MM.1S (cell line): ENCODE measurements at regions not wholly inside any gene's neighbourhood (a gene's known extent, or its start where the extent isn't known, plus 50 kb on each side); places are given as distances from the start of the nearest gene placed in this dataset.

Source experiments
- DNase-seq: peaks from one replicate; pipeline ENCODE4 v3.0.0-alpha.2; 2015
- H2AFZ ChIP-seq: fragments of 300-600 bp; sonication (generic); 2 replicates; pipeline ENCODE4 v1.6.0; 2016; ENCODE audit warnings: antibody characterized with exemption, low read length
- H3F3A ChIP-seq: fragments of 300-600 bp; sonication (generic); 2 replicates; pipeline ENCODE4 v1.6.1; 2016; ENCODE audit warnings: mild to moderate bottlenecking, antibody characterized with exemption, low read length, moderate library complexity, mixed read lengths; ENCODE audit not compliant: insufficient read depth
- H3K27ac ChIP-seq: fragments of 300-600 bp; sonication (generic); 2 replicates; pipeline ENCODE4 v1.5.1; 2016; ENCODE audit warnings: mild to moderate bottlenecking, low read length
- H3K27me3 ChIP-seq: fragments of 300-600 bp; sonication (generic); replicated peaks from 2 replicates; pipeline ENCODE4 v1.6.0; 2016; ENCODE audit warnings: low read length; ENCODE audit not compliant: insufficient read depth
- H3K36me3 ChIP-seq: fragments of 300-600 bp; sonication (generic); replicated peaks from 2 replicates; pipeline ENCODE4 v1.6.1; 2016; ENCODE audit warnings: mild to moderate bottlenecking, low read length, mixed read lengths; ENCODE audit not compliant: insufficient read depth
- H3K4me1 ChIP-seq: fragments of 300-600 bp; sonication (generic); 2 replicates; pipeline ENCODE4 v1.6.1; 2016; ENCODE audit warnings: low read length, mixed read lengths
- H3K4me2 ChIP-seq: fragments of 300-600 bp; sonication (generic); 2 replicates; pipeline ENCODE4 v1.6.0; 2016; ENCODE audit warnings: low read depth, low read length
- H3K4me3 ChIP-seq: fragments of 300-600 bp; sonication (generic); 2 replicates; pipeline ENCODE4 v1.5.1; 2016; ENCODE audit warnings: low read length, mixed read lengths
- H3K79me2 ChIP-seq: fragments of 300-600 bp; sonication (generic); 2 replicates; pipeline ENCODE4 v1.6.1; 2016; ENCODE audit warnings: mixed run types, low read length, mixed read lengths
- H3K9ac ChIP-seq: fragments of 300-600 bp; sonication (generic); 2 replicates; pipeline ENCODE4 v1.6.1; 2016; ENCODE audit warnings: low read length, mixed read lengths
- H3K9me2 ChIP-seq: fragments of 300-600 bp; sonication (generic); replicated peaks from 2 replicates; pipeline ENCODE4 v1.6.1; 2016; ENCODE audit warnings: mild to moderate bottlenecking, low read length, mixed read lengths; ENCODE audit not compliant: insufficient read depth
- H3K9me3 ChIP-seq: fragments of 300-600 bp; sonication (generic); replicated peaks from 2 replicates; pipeline ENCODE4 v1.6.1; 2016; ENCODE audit warnings: mild to moderate bottlenecking, low read length, mixed read lengths; ENCODE audit not compliant: insufficient read depth
- H4K20me1 ChIP-seq: fragments of 300-600 bp; sonication (generic); 2 replicates; pipeline ENCODE4 v1.6.1; 2016; ENCODE audit warnings: mild to moderate bottlenecking, low read length, moderate library complexity, mixed read lengths; ENCODE audit not compliant: insufficient read depth
- EZH2 ChIP-seq: fragments of 300-600 bp; sonication (generic); optimal IDR thresholded peaks from 2 replicates; pipeline ENCODE3; 2017; ENCODE audit warnings: low read depth, mild to moderate bottlenecking, antibody characterized with exemption, low read length, mixed read lengths
- EZH2phosphoT487 ChIP-seq: fragments of 300-600 bp; sonication (generic); IDR thresholded peaks from 2 replicates; pipeline ENCODE4 v1.6.1; 2018; ENCODE audit warnings: antibody characterized with exemption, low read length
- TF ChIP-seq, protein P1 (sequence below): fragments of 300-600 bp; sonication (generic); IDR thresholded peaks from 2 replicates; pipeline ENCODE4 v1.5.1; 2016; ENCODE audit warnings: antibody characterized with exemption, low read length, mixed read lengths

DNA sequence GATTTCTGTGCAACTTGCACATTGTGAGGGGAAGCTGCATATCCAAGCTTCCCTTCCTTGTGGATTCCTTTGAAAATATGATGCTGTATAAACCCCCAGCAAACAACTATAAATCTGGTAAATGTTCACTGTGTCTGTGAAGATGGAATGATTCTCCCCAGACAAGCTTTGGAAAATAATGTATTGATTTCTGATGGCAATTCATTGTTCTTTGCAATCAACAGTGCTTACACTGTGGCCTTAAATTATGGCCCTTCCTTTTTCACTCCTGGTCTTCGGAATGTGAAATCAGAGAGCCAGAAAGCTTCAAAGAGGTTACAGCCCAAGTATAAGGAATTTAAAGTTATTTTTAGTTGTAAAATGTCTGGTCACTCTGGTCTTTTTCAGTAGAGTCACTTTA, 308.8 kb downstream of the CBLN4 start:
- H3K4me1 ChIP-seq = no peaks in the 10 kb centered on the region
- H3K9me2 ChIP-seq = no peaks in the 10 kb centered on the region
- no peaks in the 10 kb centered on the region for H4K20me1 ChIP-seq
- H3K4me2 ChIP-seq = no peak overlapping the region
- H3K79me2 ChIP-seq = no peaks in the 10 kb centered on the region
- no peaks in the 10 kb centered on the region for H3K27me3 ChIP-seq
- no peaks in the 10 kb centered on the region for H3K9me3 ChIP-seq
- H3K4me3 ChIP-seq = no peak overlapping the region
- no peak overlapping the region for H3K27ac ChIP-seq
- no peak for DNase-seq
- no peak overlapping the region for H3K9ac ChIP-seq
- no peaks in the 10 kb centered on the region for H3K36me3 ChIP-seq
- no peak overlapping the region for H2AFZ ChIP-seq
- no peaks in the 10 kb centered on the region for H3F3A ChIP-seq
- TF ChIP-seq, protein P1, sequence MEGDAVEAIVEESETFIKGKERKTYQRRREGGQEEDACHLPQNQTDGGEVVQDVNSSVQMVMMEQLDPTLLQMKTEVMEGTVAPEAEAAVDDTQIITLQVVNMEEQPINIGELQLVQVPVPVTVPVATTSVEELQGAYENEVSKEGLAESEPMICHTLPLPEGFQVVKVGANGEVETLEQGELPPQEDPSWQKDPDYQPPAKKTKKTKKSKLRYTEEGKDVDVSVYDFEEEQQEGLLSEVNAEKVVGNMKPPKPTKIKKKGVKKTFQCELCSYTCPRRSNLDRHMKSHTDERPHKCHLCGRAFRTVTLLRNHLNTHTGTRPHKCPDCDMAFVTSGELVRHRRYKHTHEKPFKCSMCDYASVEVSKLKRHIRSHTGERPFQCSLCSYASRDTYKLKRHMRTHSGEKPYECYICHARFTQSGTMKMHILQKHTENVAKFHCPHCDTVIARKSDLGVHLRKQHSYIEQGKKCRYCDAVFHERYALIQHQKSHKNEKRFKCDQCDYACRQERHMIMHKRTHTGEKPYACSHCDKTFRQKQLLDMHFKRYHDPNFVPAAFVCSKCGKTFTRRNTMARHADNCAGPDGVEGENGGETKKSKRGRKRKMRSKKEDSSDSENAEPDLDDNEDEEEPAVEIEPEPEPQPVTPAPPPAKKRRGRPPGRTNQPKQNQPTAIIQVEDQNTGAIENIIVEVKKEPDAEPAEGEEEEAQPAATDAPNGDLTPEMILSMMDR = no peak
- no peak for TF ChIP-seq EZH2phosphoT487
- no peak for TF ChIP-seq EZH2

DNA sequence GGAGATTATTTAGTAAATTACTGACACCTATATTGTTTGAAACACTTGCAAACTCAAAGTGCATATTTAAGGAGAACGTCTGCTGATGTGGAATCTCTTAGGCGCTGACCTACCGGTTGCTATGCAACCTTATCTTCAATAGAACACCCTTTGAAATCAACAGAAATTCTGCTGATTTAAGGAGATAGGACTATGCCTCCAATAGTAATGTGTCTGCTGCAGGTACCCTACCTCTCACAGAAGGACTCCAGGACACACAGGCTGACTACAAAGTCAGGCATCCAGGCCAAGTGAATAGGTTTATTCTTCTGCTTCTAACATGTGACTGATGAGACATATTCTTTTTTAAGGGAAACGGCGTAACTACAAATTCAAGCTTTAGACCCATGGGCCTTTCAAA, 311.7 kb downstream of the CBLN4 start:
- DNase-seq = no peak
- Histone ChIP-seq H4K20me1 (no peaks in the 10 kb centered on the region), H3K4me1 (no peaks in the 10 kb centered on the region), H3K79me2 (no peaks in the 10 kb centered on the region), H3K27ac (no peak overlapping the region), H2AFZ (no peak overlapping the region), H3K4me2 (no peak overlapping the region), H3K9me2 (no peaks in the 10 kb centered on the region), H3K4me3 (no peak overlapping the region), H3K36me3 (no peaks in the 10 kb centered on the region), H3K9ac (no peak overlapping the region), H3K9me3 (no peaks in the 10 kb centered on the region), H3K27me3 (no peaks in the 10 kb centered on the region), H3F3A (no peaks in the 10 kb centered on the region)
- TF ChIP-seq, protein P1 = no peak
- TF ChIP-seq EZH2phosphoT487 (no peak), EZH2 (no peak)

DNA sequence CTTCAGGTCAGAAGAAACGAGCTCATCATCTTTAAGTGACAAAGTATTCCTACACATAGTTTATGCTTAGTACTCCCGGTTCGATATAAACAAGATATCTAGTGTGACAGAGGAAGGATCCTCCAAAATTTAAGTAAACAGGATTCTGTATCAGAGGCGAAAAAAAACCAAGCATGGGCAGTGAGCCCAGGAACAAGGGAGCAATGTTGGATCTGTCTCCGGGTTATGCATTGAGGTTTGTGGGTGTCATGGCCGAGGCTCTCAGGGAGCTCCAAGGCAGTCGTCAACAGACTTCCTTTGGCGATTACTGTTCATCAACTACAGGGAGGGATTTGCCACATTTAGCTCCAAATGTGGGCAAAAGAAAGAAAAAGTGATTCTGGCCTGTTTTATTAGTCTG, 319.5 kb downstream of the CBLN4 start:
- Histone ChIP-seq H3K4me2 (no peak overlapping the region), H3K4me3 (no peak overlapping the region), H3K9me2 (no peaks in the 10 kb centered on the region), H4K20me1 (no peaks in the 10 kb centered on the region), H3K27me3 (no peaks in the 10 kb centered on the region), H2AFZ (no peak overlapping the region), H3K4me1 (no peaks in the 10 kb centered on the region), H3K36me3 (no peaks in the 10 kb centered on the region), H3K9ac (no peak overlapping the region), H3K27ac (no peak overlapping the region), H3K9me3 (no peaks in the 10 kb centered on the region), H3F3A (no peaks in the 10 kb centered on the region), H3K79me2 (no peaks in the 10 kb centered on the region)
- no peak for DNase-seq
- no peak for TF ChIP-seq EZH2phosphoT487

DNA sequence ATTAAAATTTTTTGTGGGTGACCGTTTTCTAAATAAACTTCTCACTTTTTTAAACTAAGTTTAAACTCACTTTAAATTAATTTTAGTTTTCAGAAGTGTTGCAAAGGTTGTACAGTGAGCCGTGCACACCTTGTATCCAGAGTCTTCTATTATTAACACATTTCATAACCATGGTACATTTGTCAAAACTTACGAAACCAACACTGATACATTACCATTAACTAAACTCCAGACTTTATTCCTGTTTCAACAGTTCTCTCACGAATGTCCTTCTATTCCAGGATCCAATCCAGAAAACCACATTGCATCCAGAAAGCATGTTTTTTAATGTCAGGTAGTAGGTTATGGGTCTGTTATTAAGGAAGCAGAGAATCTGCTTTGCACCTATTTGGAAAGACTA, 319.9 kb downstream of the CBLN4 start:
- Histone ChIP-seq H3K9ac (no peak overlapping the region), H3K4me1 (no peaks in the 10 kb centered on the region), H3K79me2 (no peaks in the 10 kb centered on the region), H3K4me3 (no peak overlapping the region), H3K36me3 (no peaks in the 10 kb centered on the region), H3K27me3 (no peaks in the 10 kb centered on the region), H3K27ac (no peak overlapping the region), H3K4me2 (no peak overlapping the region), H4K20me1 (no peaks in the 10 kb centered on the region), H2AFZ (no peak overlapping the region), H3F3A (no peaks in the 10 kb centered on the region), H3K9me3 (no peaks in the 10 kb centered on the region), H3K9me2 (no peaks in the 10 kb centered on the region)
- no peak for TF ChIP-seq EZH2phosphoT487
- TF ChIP-seq, protein P1 = no peak
- TF ChIP-seq EZH2 = no peak
- no peak for DNase-seq
